K562 (cell line): ENCODE measurements at regions not wholly inside any gene's neighbourhood (a gene's known extent, or its start where the extent isn't known, plus 50 kb on each side); places are given as distances from the start of the nearest gene placed in this dataset.
A peak's percentile ranks its signal among the peaks of the same experiment; 100 is the strongest.

Experiments
- ATAC-seq: fragments of 200-7000 bp; cut with Tn5 transposase; 3 replicates; pipeline ENCODE4 v1.9.1; 2020; ENCODE audit warnings: moderate library complexity
- BruUV-seq: library from RNA; stranded (reverse); fragments of 400-500 nt; replicated peaks from 2 replicates; lab custom pipeline; 2021; lab: Mats Ljungman, UMichigan
- CTCF ChIA-PET: fragments of 300-600 bp; formaldehyde crosslinking; extraction: SDS; loops from one replicate; lab custom pipeline; 2021; ENCODE audit warnings: low intra/inter-chr PET ratio; lab: Yijun Ruan, JAX
- POLR2A ChIA-PET: fragments of 300-600, 350-650 bp; sonication (Branson Sonifier 250); formaldehyde crosslinking; extraction: SDS; loops from one replicate; lab custom pipeline; 2021; ENCODE audit warnings: antibody characterized with exemption, inconsistent platforms; lab: Yijun Ruan, JAX
- DNase-seq, 4 experiments: peaks; one replicate each; pipeline versions ENCODE4 v3.0.0 to v3.0.0-alpha.2; 2011 to 2018; ENCODE audit warnings: low spot score in 3 of 4, mixed read lengths in 3 of 4; ENCODE audit errors: extremely low read depth in 1 of 4
- FAIRE-seq: peaks from 2 replicates; lab custom pipeline; 2011; peaks lifted over from hg19 to GRCh38; lab: Jason Lieb, UNC
- H2AFZ ChIP-seq: 2 replicates; pipeline ENCODE4 v1.6.0; 2011; ENCODE audit warnings: low read depth, low read length, control low read depth, inconsistent platforms
- H3K27ac ChIP-seq: fragments of 200-600 bp; 3 replicates; pipeline ENCODE4 v1.8.0; 2011; ENCODE audit warnings: low read depth, mild to moderate bottlenecking, control low read depth, inconsistent platforms, low read length, moderate library complexity, mixed read lengths; ENCODE audit errors: extremely low read depth
- H3K27me3 ChIP-seq, 2 experiments: fragments of 300-600 bp in 1 of 2; 2 replicates in 1 of 2; 3 replicates in 1 of 2; pipeline versions ENCODE4 v1.6.0 to v1.8.0; 2011; ENCODE audit warnings: inconsistent platforms in 2 of 2, low read length in 2 of 2, mild to moderate bottlenecking in 1 of 2, mixed read lengths in 1 of 2, moderate library complexity in 1 of 2; ENCODE audit not compliant: control insufficient read depth in 2 of 2, insufficient read depth in 2 of 2
- H3K36me3 ChIP-seq: fragments of 300-600 bp; 3 replicates; pipeline ENCODE4 v1.8.0; 2011; ENCODE audit warnings: mild to moderate bottlenecking, low read length, inconsistent platforms; ENCODE audit not compliant: control insufficient read depth, insufficient read depth
- H3K4me1 ChIP-seq, 2 experiments: fragments of 200-600 bp in 1 of 2; replicated peaks in 1 of 2; 2 replicates in 1 of 2; 3 replicates in 1 of 2; pipeline versions ENCODE4 v1.5.1 to v1.8.0; 2011; ENCODE audit warnings: inconsistent platforms in 2 of 2, low read length in 2 of 2, mild to moderate bottlenecking in 1 of 2, mixed read lengths in 1 of 2, moderate library complexity in 1 of 2; ENCODE audit not compliant: control insufficient read depth in 2 of 2, insufficient read depth in 2 of 2
- H3K4me2 ChIP-seq: 2 replicates; pipeline ENCODE4 v1.6.1; 2011; ENCODE audit warnings: low read length, control low read depth, inconsistent platforms, mixed read lengths; ENCODE audit not compliant: insufficient read depth
- H3K4me3 ChIP-seq: fragments of 200-600 bp; sonication (generic), shearing (Covaris generic); 2 replicates; pipeline ENCODE4 v1.5.1; 2016; ENCODE audit warnings: control low read depth, inconsistent platforms
- H3K79me2 ChIP-seq: fragments of 200-600 bp; 3 replicates; pipeline ENCODE4 v1.8.0; 2011; ENCODE audit warnings: low read length, inconsistent platforms; ENCODE audit not compliant: control insufficient read depth, insufficient read depth
- H3K9ac ChIP-seq, 2 experiments: 2 replicates each; pipeline versions ENCODE4 v1.6.0 to v1.6.1; 2011; ENCODE audit warnings: low read depth in 2 of 2, low read length in 2 of 2, control low read depth in 1 of 2, inconsistent platforms in 1 of 2, mild to moderate bottlenecking in 1 of 2, mixed read lengths in 1 of 2; ENCODE audit not compliant: insufficient read depth in 1 of 2
- H3K9me1 ChIP-seq: one replicate; pipeline ENCODE4 v1.6.0; 2011; ENCODE audit warnings: inconsistent platforms, mild to moderate bottlenecking, low read length, moderate library complexity; ENCODE audit not compliant: control insufficient read depth, insufficient read depth
- H3K9me3 ChIP-seq: replicated peaks from 2 replicates; pipeline ENCODE4 v1.5.1; 2011; ENCODE audit warnings: low read depth, low read length, inconsistent platforms; ENCODE audit not compliant: control insufficient read depth, insufficient read depth
- H4K20me1 ChIP-seq: replicated peaks from 2 replicates; pipeline ENCODE4 v1.6.1; 2011; ENCODE audit warnings: low read length, inconsistent platforms, mixed read lengths; ENCODE audit not compliant: control insufficient read depth, insufficient read depth
- ARHGAP35 ChIP-seq: fragments of 450-650 bp; IDR thresholded peaks from 2 replicates; pipeline ENCODE4 v1.6.1; 2018; ENCODE audit not compliant: partially characterized antibody
- ARID1B ChIP-seq: fragments of 450-650 bp; IDR thresholded peaks from 2 replicates; pipeline ENCODE4 v1.6.1; 2016; ENCODE audit warnings: antibody characterized with exemption, mild to moderate bottlenecking, inconsistent platforms
- CBFA2T2 ChIP-seq: fragments of 450-650 bp; conservative IDR thresholded peaks from 2 replicates; pipeline ENCODE4 v1.6.1; 2017; ENCODE audit warnings: mild to moderate bottlenecking
- CBFA2T3 ChIP-seq: fragments of 450-650 bp; IDR thresholded peaks from 2 replicates; pipeline ENCODE4 v1.6.1; 2017
- EP300 ChIP-seq: IDR thresholded peaks from 2 replicates; pipeline ENCODE4 v1.6.1; 2012; ENCODE audit warnings: low read length, improper control_type of control experiment
- FUS ChIP-seq: fragments of 200-400 bp; formaldehyde crosslinking; optimal IDR thresholded peaks from 2 replicates; pipeline ENCODE3; 2017; ENCODE audit warnings: low read depth, low read length
- HSF4 ChIP-seq: fragments of 250-450 bp; sonication (Bioruptor Pico); IDR thresholded peaks from 2 replicates; pipeline ENCODE4 v2.1.2; 2022; ENCODE audit warnings: mild to moderate bottlenecking, moderate library complexity, borderline replicate concordance
- JUN ChIP-seq, 2 experiments: sonication (generic) in 1 of 2; formaldehyde crosslinking in 1 of 2; IDR thresholded peaks; 2 replicates each; pipeline versions ENCODE4 v1.6.1 to v1.8.0; 2012 to 2022; ENCODE audit warnings: borderline replicate concordance in 2 of 2, mild to moderate bottlenecking in 2 of 2, improper control_type of control experiment in 1 of 2, low read depth in 1 of 2, low read length in 1 of 2, missing genetic modification reagents in 1 of 2
- KLF16 ChIP-seq: IDR thresholded peaks from 2 replicates; pipeline ENCODE4 v1.6.1; 2016; ENCODE audit warnings: antibody characterized with exemption
- KLF6 ChIP-seq: fragments of 250-450 bp; sonication (Bioruptor Pico); IDR thresholded peaks from 2 replicates; pipeline ENCODE4 v1.4.0; 2020; ENCODE audit warnings: mild to moderate bottlenecking, moderate library complexity, borderline replicate concordance
- NCOR1 ChIP-seq: fragments of 450-650 bp; IDR thresholded peaks from 2 replicates; pipeline ENCODE4 v1.6.1; 2016; ENCODE audit warnings: mild to moderate bottlenecking, moderate library complexity
- NR2F6 ChIP-seq: fragments of 450-650 bp; formaldehyde crosslinking; IDR thresholded peaks from 2 replicates; pipeline ENCODE4 v1.4.0; 2020; ENCODE audit warnings: mild to moderate bottlenecking
- POLR2AphosphoS5 ChIP-seq: IDR thresholded peaks from 2 replicates; pipeline ENCODE4 v1.6.1; 2011; ENCODE audit warnings: mild to moderate bottlenecking, low read depth, low read length, moderate library complexity; ENCODE audit not compliant: control insufficient read depth, insufficient read depth
- SPI1 ChIP-seq: IDR thresholded peaks from 2 replicates; pipeline ENCODE4 v1.6.1; 2011; ENCODE audit warnings: low read depth, low read length, control low read depth, borderline replicate concordance
- TAL1 ChIP-seq: fragments of 450-650 bp; IDR thresholded peaks from 2 replicates; pipeline ENCODE4 v1.6.1; 2016; ENCODE audit warnings: mild to moderate bottlenecking
- TCF15 ChIP-seq: fragments of 250-450 bp; sonication (Bioruptor Pico); IDR thresholded peaks from 2 replicates; pipeline ENCODE4 v1.8.0; 2022; ENCODE audit warnings: moderate library complexity, mild to moderate bottlenecking, inconsistent platforms
- TCF3 ChIP-seq: sonication (generic); formaldehyde crosslinking; IDR thresholded peaks from 2 replicates; pipeline ENCODE4 v1.4.0; 2020; ENCODE audit warnings: mild to moderate bottlenecking, missing genetic modification reagents
- TEAD4 ChIP-seq, 2 experiments: sonication (generic) in 1 of 2; formaldehyde crosslinking in 1 of 2; IDR thresholded peaks; 2 replicates each; pipeline versions ENCODE4 v1.6.1 to v1.8.0; 2012 to 2022; ENCODE audit warnings: borderline replicate concordance in 1 of 2, inconsistent platforms in 1 of 2, low read length in 1 of 2, mild to moderate bottlenecking in 1 of 2, missing genetic modification reagents in 1 of 2
- ZFX ChIP-seq: sonication (generic); formaldehyde crosslinking; IDR thresholded peaks from 2 replicates; pipeline ENCODE4 v1.8.0; 2022; ENCODE audit warnings: mild to moderate bottlenecking, missing genetic modification reagents, moderate library complexity
- ZNF217 ChIP-seq: sonication (generic); formaldehyde crosslinking; IDR thresholded peaks from 2 replicates; pipeline ENCODE4 v1.8.0; 2022; ENCODE audit warnings: mild to moderate bottlenecking, missing genetic modification reagents
- WGBS: fragments of 100-300 bp; shearing (Covaris generic); methylation state at CpG from one replicate; pipeline ENCODE4 v1.1.6; 2016; ENCODE audit warnings: low coverage, mixed read lengths; ENCODE audit not compliant: insufficient coverage; ENCODE audit errors: missing lambda C conversion rate; 5-methylcytosine and 5-hydroxymethylcytosine counted together
- in situ Hi-C: fragments of 300-500 bp; cut with MboI; formaldehyde crosslinking; loops from 4 replicates; pipeline ENCODE4 v1.15.0; 2018; ENCODE audit warnings: inconsistent platforms, mixed read lengths
- intact Hi-C: fragments of 100-400 bp; cut with micrococcal nuclease; formaldehyde crosslinking; loops from 2 replicates; pipeline ENCODE4 v1.14.2; 2022
- TF ChIP-seq, protein P1 (sequence below): sonication (generic); IDR thresholded peaks from 2 replicates; pipeline ENCODE4 v1.6.1; 2016

- peak; percentile 75 for ATAC-seq
- peak; percentile 79 for FAIRE-seq
- H3K4me1 ChIP-seq: peaks cover 12 to 20% of the 10 kb centered on the region in 2 experiments; a peak in 3 of 5 replicates
- peak overlapping the region; percentile 56; the same call in 1 of the 3 replicates for H3K27ac ChIP-seq
- ChIA-PET POLR2A (interaction anchor here (0.9 to 1.2 kb wide), 2 partner anchors 13 to 69 kb away, joined by 3 read pairs; no protein-coding TSS in a partner anchor), CTCF (interaction anchor here (0.6 kb wide), 1 partner anchor 20 kb away, joined by 3 read pairs; no protein-coding TSS in a partner anchor)
- no peaks in the 10 kb centered on the region for H4K20me1 ChIP-seq
- H3K4me3 ChIP-seq: no peak overlapping the region
- H3K9me3 ChIP-seq: no peaks in the 10 kb centered on the region
- 4% methylated on average over 5 of the region's 6 CpGs for WGBS
- intact Hi-C loops: no loop called here
- TF ChIP-seq ARID1B (peak; percentile 65), CBFA2T3 (peak; percentile 69), EP300 (peak; percentile 64), ARHGAP35 (no peak), TCF15 (CRISPR knock-in tag) (no peak), CBFA2T2 (peak; percentile 34; the same call in 1 of the 2 replicates), POLR2AphosphoS5 (0 out of 2 replicates have a peak, but pooled peaks have one; percentile 19), TCF3 (CRISPR knock-in tag) (peak; percentile 59), KLF6 (CRISPR knock-in tag) (no peak), TEAD4 (IDR thresholded peaks at IDR 0.05; ENCODE audit: low read length) (peak; percentile 40; the same call in 1 of the 2 replicates), TEAD4 (CRISPR knock-in tag; IDR thresholded peaks at IDR 0.05; ENCODE audit: borderline replicate concordance) (no peak), HSF4 (no peak), FUS (no peak), ZNF217 (no peak), JUN (IDR thresholded peaks at IDR 0.05; ENCODE audit: borderline replicate concordance, low read depth, low read length) (no peak), JUN (CRISPR knock-in tag; IDR thresholded peaks at IDR 0.05; ENCODE audit: borderline replicate concordance) (no peak), NCOR1 (peak; percentile 36; the same call in 1 of the 2 replicates), SPI1 (no peak), ZFX (CRISPR knock-in tag) (peak; percentile 43; the same call in 1 of the 2 replicates), TAL1 (peak; percentile 50), KLF16 (peak; percentile 30; the same call in 1 of the 2 replicates), NR2F6 (no peak)
- TF ChIP-seq, protein P1, sequence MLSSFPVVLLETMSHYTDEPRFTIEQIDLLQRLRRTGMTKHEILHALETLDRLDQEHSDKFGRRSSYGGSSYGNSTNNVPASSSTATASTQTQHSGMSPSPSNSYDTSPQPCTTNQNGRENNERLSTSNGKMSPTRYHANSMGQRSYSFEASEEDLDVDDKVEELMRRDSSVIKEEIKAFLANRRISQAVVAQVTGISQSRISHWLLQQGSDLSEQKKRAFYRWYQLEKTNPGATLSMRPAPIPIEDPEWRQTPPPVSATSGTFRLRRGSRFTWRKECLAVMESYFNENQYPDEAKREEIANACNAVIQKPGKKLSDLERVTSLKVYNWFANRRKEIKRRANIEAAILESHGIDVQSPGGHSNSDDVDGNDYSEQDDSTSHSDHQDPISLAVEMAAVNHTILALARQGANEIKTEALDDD: peak; percentile 35; the same call in 1 of the 2 replicates
- peak overlapping the region; percentile 34 to 45; a peak in 2 of 4 replicates for H3K9ac ChIP-seq
- peak; percentile 45 to 62 (median 54) for DNase-seq
- no peaks in the 10 kb centered on the region for H3K9me1 ChIP-seq
- no peaks in the 10 kb centered on the region for H3K79me2 ChIP-seq
- in situ Hi-C loops: no loop called here
- no peak overlapping the region for H3K4me2 ChIP-seq
- H2AFZ ChIP-seq: peak overlapping the region; percentile 72
- BruUV-seq: no TSS peak
- no peaks in the 10 kb centered on the region for H3K27me3 ChIP-seq
- no peaks in the 10 kb centered on the region for H3K36me3 ChIP-seq
Measured at GRCh38 chrX:40448793-40449192, 132.0 kb upstream of the ATP6AP2 start.
